Kidney tubule cell (primary cell): ENCODE measurements at regions not wholly inside any gene's neighbourhood (a gene's known extent, or its start where the extent isn't known, plus 50 kb on each side); places are given as distances from the start of the nearest gene placed in this dataset.
"Not testable (repeated sequence)": the region's sequence is repeated elsewhere in the genome, so short reads cannot be mapped to it uniquely, and the experiment has no call there.

ENCODE experiments used
- DNase-seq: peaks from one replicate; pipeline ENCODE4 v3.0.0-alpha.2; 2018; ENCODE audit warnings: low spot score

DNA sequence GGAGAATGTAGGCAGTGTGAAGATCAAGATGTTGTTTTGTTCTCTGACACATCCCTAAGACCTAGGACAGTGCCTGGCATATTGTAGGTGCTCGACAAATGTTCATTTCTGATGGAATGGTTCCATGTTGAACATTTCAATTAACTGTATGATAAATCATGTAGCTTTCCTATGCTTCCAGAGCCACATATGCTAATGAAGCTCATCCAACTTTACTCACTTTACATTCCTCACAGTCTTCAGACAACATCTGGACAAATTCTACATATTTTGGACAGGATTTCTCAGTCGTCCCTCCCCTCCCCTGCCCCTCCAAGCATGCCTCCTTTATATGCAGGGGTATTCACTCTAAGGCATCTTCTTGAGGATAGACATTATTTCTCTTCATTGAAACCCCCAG is 177.9 kb downstream of the BLID start:
- no peak for DNase-seq

DNA sequence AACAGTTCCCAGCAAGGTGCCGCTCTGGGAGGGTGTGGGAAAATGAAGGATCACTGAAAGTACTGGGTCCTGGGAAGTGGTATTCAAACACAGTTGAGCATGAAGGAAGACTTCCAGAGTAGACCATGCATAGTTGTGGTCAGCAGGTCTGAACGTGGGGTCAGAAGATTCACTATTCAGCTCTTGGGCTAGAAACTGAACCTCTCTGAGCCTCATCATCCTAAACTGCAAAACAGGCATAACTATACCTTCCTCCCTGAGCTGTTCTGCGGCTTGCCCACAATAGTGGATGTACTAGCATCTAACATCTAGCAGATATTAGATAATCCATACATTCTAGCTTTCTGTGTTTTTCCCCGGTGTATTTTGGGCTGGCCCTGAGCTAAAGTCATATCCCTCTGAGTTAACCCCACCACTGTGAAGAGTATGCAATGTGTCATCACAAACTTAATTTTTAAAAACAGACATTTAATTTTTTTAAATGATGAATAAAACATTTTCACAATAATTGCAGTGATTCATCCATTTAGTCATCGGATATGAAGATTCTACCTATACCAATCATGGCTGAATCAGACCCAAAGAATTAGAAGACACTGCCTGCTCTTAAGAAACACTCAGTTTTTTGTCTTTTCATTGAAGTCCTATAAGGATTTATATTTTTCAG is 179.1 kb downstream of the BLID start:
- peak; percentile 11 for DNase-seq

- DNase-seq: no peak
These were observed 179.6 kb downstream of the BLID start for GRCh38 chr11:121936370-121936769.

- no peak for DNase-seq
These were observed 182.3 kb downstream of the BLID start for GRCh38 chr11:121933694-121934093.

DNA sequence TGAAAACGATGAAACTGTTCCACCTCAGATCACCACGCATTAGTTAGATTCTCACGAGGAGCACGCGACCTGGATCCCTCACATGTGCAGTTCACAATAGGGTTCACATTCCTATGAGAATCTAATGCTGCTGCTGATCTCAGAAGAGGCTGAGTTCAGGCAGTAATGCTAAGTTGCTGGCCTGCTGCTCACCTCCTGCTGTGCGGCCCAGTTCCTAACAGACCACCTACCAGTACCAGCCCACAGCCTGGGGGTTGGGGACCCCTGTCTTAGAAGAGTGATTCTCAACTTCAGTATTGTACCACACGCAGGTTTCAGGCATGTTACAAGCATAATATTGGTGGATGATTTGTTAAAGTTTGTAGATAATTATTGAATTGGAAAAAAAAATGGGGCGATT is 182.7 kb downstream of the BLID start:
- no peak for DNase-seq

DNA sequence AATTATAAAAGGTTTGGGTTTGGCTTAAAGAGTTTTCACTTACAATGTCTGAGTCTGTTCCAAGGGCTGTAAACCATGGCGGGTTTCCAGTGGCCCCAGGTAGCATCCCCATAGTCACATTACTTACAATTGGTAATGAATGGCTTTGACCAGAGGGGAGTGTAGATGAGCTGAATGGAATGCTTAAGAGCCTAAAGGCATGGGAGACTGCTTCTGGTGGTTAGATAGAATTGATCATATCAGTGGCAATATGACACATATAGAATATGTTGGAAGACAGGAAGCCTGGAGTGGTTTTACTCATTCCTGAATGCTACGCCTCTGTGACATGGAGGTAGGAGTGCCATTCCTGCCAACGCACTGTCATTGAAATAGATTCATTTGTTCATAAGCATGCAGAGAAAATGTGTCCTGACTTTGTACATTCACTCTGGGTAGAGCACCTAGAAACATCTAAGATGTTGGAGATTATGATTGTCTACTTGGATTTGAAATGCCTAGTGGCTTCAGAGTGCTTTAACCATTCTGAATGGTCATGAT is 183.3 kb downstream of the BLID start:
- no peak for DNase-seq

GRCh38 chr11:121931748-121932352 is 184.2 kb downstream of the BLID start:
- no peak for DNase-seq

DNA sequence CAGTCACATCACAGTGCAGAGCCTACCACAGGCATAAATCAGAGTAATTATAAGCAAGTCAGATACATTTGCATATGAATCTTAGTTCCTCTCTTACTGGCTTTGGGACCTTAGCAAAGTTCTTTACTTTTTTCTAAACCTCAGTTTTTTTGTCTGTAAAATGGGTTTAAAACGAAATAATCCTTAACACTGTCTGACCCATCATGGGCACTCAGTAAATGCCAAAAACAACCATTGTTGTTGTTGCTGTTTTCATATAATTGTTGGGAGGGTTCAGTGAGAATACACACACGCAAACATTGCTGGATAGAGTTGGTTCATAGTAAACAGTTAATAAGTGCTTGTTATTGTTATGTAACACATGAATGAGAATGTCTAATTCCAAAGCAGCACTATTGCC is 184.9 kb downstream of the BLID start:
- no peak for DNase-seq

DNA sequence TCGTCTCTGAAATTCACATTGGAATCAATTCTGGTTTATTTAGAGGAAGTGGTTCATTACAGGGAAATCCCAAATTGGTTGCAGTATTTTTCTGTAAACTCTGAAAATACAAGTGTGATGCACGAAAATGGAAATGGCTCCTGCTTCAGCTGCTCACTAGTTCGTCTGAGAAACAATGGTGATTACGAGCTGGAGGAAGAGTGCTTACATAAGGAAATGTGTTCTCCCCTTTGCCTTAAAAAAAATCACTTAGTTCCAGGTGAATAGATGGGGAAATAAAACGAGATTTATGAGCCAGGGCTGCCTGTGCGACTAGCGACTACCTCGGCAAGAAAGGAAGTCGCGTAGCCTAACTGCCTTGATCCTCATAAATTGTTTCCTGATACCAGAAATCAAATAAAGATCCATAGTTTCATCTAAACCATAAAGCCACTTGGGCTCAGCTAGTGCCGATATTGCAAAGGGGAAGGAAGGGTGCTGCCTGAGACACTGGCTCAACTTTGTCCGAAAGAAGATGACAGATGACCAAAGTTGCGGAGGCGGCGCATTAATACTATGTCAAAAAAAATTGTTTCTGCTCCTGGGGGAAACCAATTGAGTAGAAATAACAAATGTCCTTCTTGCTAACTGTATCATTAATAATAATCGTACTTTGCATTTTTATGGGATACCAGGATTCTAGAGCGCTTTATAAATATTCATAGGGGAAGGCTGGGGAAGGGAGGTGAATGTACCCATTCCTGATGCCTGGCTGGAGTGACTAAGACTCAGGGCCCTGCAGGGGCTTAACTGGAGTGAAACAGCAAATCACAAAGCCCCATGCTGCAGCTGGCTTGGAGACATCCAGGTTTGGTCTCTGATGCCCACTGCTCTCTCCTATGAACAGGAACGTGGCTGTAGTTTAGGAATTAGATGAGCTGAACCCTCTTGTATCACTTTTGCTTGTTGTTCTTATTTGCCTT is 185.7 kb downstream of the BLID start:
- peak; percentile 55 for DNase-seq

- peak; percentile 56 for DNase-seq
These were observed 186.4 kb downstream of the BLID start for GRCh38 chr11:121929581-121929980.

- DNase-seq: no peak
These were observed 187.1 kb downstream of the BLID start for GRCh38 chr11:121928597-121929580.

- DNase-seq: no peak
These were observed 188.2 kb downstream of the BLID start for GRCh38 chr11:121927789-121928188.

DNA sequence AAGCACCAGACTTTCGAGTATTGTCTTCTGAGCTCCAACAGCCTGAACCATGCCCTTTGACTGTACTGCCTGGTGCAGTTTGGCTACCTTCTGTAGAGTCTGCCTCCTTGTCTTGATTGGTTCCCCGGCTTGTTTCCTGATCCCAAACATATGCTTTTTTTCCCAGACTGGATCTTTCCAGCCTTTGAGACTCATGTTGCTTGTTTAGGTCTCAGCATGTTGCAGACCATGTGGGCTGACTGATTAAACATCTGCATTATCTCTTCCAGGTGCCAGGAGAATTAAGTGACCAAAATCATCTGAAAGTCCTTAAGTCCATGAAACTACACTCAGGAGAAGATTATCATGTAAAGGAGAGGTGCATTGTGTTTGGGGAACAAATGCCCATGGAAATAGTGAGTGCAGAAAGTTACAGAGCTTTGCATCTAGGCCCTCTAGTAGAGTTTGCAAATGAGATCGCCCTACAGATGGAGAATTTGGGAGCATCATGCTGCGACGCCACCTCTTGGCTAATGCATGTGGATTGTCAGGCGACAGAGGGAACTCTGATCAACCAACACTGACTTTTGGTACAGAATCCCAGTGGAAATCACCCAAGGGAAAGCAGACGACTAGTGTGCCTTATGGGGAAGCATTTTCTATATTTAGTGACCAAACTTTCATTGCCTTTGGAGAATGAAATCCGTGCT is 188.8 kb downstream of the BLID start:
- DNase-seq: no peak

DNA sequence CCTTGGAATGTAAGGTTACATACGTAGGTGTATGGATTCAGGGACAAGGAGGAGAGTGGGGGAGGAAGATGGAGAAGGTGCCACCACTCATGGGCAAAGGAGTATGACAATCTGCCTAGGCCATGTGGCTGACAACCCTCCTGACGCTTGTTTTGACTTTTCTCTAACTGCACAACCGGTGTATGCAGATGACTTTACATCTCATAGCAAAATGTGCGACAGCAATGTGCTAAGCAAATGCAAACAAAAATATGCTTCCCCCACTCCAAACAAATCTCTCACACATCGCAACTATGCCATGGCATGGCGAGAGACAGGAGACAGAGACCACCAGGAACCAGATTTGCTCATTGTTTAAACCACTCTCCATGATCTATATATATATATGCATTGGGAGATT is 191.8 kb downstream of the BLID start:
- DNase-seq: no peak

- DNase-seq: no peak
These were observed 198.5 kb downstream of the BLID start for GRCh38 chr11:121917482-121917881.

DNA sequence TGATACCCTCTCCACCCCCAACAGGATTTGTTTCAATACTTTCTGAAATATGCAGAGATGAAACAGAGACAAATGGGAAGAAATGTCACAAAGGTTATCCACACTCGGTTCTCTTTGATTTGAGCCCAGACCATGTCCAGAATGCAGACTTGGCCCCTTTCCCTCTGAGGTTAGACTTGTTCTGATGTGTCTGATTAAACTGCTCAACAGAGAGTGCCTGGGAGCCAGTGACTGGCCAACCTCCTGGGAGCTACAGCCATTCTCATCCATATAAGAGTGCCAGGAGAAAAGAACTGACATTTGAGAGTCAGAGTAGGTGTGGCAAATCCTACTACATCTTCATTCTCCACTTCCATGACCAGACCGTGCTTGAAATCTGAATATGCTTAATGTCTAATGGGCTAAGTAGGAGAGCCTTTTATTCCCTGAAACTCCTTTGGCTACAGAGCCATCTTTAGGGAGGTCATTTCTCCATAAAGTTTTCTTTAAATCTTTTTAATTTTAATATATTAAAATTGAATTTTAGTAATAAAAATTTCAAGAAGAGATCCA is 201.4 kb downstream of the BLID start:
- no peak for DNase-seq

DNA sequence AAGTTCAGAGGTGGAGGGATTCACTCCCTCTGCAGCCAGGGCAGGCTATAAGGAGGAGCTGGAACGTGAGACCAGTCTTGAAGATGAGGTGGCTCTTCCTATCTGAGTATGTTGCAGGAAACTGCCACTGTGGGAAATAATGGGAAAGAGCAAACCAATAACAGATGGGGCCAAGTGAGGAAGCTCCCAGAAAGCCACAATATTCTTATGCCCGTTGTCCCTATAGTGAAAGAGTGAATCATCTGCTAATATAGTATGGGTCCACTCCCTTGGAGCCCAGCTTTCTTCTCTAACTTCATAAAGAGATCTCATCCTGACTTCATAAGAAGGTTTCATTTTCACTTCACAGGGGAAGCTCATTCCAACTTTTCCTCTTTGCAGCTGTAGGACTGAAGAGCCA is 206.4 kb downstream of the BLID start:
- no peak for DNase-seq

GRCh38 chr11:121907379-121907778 is 208.6 kb downstream of the BLID start:
- DNase-seq: no peak

DNA sequence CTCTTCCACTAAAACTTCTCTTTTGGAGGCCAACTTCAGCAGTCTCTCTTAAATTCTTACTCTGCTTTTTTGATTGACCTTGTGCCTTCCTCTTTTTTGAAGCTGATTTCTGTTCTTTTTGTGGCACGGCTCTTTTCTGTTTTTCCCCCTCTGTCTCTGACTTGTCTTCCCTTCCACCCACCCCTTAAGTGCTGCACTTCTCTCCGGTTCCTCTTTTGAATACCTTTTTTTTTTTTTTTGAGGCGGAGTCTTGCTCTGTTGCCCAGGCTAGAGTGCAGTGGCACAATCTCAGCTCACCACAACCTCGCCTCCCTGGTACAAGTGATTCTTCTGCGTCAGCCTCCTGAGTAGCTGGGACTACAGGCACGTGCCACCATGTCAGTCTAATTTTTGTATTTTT is 211.9 kb downstream of the BLID start:
- no peak for DNase-seq

DNA sequence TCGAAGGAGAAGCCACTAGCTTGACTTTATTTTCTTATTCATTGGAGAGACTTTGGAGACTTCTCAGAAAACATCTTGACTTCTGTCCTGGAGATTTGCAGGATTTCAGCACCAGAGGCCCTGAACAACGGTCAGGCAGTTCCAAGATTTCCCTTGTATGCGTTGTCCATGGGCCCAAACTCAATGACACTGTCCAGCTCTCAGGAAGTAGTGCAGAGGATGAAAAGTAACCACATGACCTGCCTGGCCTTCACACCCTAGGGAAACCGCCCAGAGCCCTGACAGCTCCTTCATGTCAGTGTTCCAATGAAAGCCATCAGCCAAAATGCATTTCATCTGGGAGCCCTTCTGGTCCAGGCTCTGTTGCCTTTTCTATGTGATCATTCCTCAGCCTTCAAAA is 214.1 kb downstream of the BLID start:
- no peak for DNase-seq

DNA sequence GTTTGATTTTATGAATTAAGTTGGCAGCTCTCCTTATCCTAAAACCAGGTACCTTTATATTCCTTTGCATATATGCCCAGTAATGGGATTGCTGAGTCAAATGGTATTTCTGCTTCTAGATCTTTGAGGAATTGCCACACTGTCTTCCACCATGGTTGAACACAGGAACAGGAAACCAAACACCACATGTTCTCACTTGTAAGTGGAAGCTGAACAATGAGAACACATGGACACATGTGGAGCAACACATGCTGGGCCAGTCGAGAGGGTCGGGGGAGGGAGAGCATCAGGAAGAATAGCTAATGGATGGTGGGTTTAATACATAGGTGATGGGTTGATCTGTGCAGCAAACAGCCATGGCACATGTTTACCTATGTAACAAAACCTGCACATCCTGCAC is 214.6 kb downstream of the BLID start:
- not testable (repeated sequence) for DNase-seq
